Kidney epithelial cell (primary cell): ENCODE measurements at regions not wholly inside any gene's neighbourhood (a gene's known extent, or its start where the extent isn't known, plus 50 kb on each side); places are given as distances from the start of the nearest gene placed in this dataset.

ENCODE experiments used
- DNase-seq: peaks from one replicate; pipeline ENCODE4 v3.0.0-alpha.2; 2010; ENCODE audit warnings: low read depth
- H3K27me3 ChIP-seq: 2 replicates; pipeline ENCODE4 v1.6.0; 2011; ENCODE audit warnings: low read length; ENCODE audit not compliant: control insufficient read depth, insufficient read depth
- H3K36me3 ChIP-seq: 2 replicates; pipeline ENCODE4 v1.5.1; 2011; ENCODE audit warnings: low read length; ENCODE audit not compliant: control insufficient read depth, insufficient read depth
- H3K4me3 ChIP-seq: 2 replicates; pipeline ENCODE4 v1.5.1; 2011; ENCODE audit warnings: low read depth, mild to moderate bottlenecking, control low read depth, low read length
- CTCF ChIP-seq: IDR thresholded peaks from 2 replicates; pipeline ENCODE4 v1.5.1; 2011; ENCODE audit warnings: mild to moderate bottlenecking, moderate library complexity, low read length, control low read depth, inconsistent platforms; ENCODE audit not compliant: insufficient read depth, poor library complexity, severe bottlenecking

DNA sequence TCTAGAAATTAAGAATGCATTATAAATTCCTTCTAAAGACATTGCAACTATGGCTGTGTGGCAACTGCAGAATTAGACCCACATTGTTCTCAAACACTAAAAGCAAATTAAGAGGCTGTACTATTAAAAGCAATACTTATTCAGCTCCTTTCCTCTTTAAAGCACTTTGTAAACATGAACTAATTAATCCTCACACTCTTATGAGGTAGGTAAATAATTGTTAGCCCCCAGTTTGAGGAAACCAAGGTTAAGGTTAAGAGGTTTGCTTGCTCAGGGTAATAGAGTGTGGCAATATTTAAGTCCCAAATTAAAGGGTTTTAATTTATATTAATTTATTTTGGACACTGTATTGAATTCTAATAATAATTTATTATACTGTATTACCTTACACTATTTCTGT lies 553.8 kb downstream of the LRRIQ3 start:
- TF ChIP-seq CTCF: no peak
- H3K36me3 ChIP-seq: no peaks in the 10 kb centered on the region
- H3K4me3 ChIP-seq: no peak overlapping the region
- DNase-seq: no peak
- no peaks in the 10 kb centered on the region for H3K27me3 ChIP-seq

DNA sequence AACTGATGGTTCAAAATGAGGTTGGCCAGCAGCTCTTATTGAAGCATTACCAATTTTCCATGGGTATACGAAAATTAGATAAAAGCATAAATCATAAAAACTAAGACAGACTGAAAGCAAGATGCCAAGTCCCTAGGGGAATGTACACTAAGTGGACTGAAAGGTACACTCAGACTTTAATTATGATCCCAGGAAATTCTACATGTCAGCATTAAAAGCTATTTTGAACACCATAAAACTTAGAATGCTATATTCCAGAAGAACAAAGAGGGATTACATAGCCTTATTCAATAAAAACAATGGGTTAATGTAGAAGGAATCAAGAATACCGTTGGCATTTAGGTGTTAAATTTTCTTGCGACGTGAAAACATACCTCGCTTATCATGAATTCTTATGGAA lies 558.5 kb downstream of the LRRIQ3 start:
- H3K36me3 ChIP-seq: no peaks in the 10 kb centered on the region

GRCh38 chr1:73637264-73637663 lies 560.7 kb downstream of the LRRIQ3 start:
- TF ChIP-seq CTCF: no peak

More for the DNA sequence above, 558.5 kb downstream of the LRRIQ3 start:
- Histone ChIP-seq H3K27me3 (no peaks in the 10 kb centered on the region), H3K4me3 (no peak overlapping the region)
- no peak for DNase-seq
- TF ChIP-seq CTCF: no peak

DNA sequence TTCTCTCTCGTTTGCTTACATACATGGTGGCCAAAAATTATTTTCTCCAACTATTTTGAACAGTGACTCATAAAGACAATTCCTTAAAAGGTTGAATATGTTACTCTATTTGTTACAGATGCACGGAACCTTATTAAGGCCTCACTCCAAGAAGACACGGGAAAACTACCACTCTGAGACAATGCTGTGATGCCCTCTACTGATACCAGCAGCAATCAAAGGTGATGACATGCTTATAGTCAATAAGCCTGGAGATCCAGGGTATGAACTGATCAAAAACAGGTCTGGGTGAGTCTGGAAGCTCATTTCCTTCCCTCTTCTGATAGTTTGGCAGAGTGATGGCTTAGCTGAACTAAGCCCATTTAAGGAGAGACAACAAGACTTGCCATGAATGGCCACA lies 563.0 kb downstream of the LRRIQ3 start:
- Histone ChIP-seq H3K4me3 (no peak overlapping the region), H3K36me3 (no peaks in the 10 kb centered on the region), H3K27me3 (no peaks in the 10 kb centered on the region)
- TF ChIP-seq CTCF: no peak
- no peak for DNase-seq

More at GRCh38 chr1:73637264-73637663, 560.7 kb downstream of the LRRIQ3 start:
- no peak for DNase-seq
- H3K4me3 ChIP-seq: no peak overlapping the region
- H3K27me3 ChIP-seq: no peaks in the 10 kb centered on the region
- no peaks in the 10 kb centered on the region for H3K36me3 ChIP-seq

- no peak for DNase-seq
- Histone ChIP-seq H3K27me3 (no peaks in the 10 kb centered on the region), H3K36me3 (no peaks in the 10 kb centered on the region), H3K4me3 (no peak overlapping the region)
- TF ChIP-seq CTCF: no peak
Measured at GRCh38 chr1:73627723-73628122, 570.3 kb downstream of the LRRIQ3 start.

DNA sequence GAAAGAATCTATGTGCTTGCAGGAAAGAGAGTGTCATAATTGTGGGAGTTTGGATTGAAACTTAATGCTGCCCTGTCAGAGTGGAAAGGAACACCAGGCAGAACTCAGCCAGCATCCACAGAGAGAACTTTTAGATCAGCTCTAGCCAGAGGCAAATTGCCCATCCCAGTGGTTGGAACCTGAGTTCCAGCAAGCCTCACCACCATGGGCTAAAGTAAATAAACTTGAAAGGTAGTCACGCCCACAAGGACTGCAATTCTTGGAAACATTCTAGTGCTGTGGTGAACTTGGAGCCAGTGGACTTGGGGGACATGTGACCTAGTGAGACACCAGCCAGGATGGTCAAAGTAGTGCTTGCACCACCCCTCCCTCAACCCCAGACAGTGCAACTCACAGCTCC lies 571.6 kb downstream of the LRRIQ3 start:
- Histone ChIP-seq H3K27me3 (no peaks in the 10 kb centered on the region), H3K36me3 (no peaks in the 10 kb centered on the region), H3K4me3 (no peak overlapping the region)
- no peak for TF ChIP-seq CTCF
- DNase-seq: no peak
